Astrocyte of the cerebellum (primary cell): ENCODE measurements at regions not wholly inside any gene's neighbourhood (a gene's known extent, or its start where the extent isn't known, plus 50 kb on each side); places are given as distances from the start of the nearest gene placed in this dataset.
A peak's percentile ranks its signal among the peaks of the same experiment; 100 is the strongest.

Experiments used
- DNase-seq: peaks from one replicate; pipeline ENCODE4 v3.0.0-alpha.2; 2011; ENCODE audit warnings: low read depth
- H3K4me3 ChIP-seq: 2 replicates; pipeline ENCODE4 v1.5.1; 2011; ENCODE audit warnings: mild to moderate bottlenecking, low read depth, low read length, moderate library complexity
- in situ Hi-C: cut with HindIII; loops from 2 replicates; pipeline ENCODE4 v1.10.0; 2017; ENCODE audit warnings: low sequenced_read_pairs
- TF ChIP-seq, protein P1 (sequence below): IDR thresholded peaks from 2 replicates; pipeline ENCODE4 v1.5.1; 2012; ENCODE audit warnings: low read length, low read depth, moderate library complexity, mild to moderate bottlenecking; ENCODE audit errors: missing control alignments

DNA sequence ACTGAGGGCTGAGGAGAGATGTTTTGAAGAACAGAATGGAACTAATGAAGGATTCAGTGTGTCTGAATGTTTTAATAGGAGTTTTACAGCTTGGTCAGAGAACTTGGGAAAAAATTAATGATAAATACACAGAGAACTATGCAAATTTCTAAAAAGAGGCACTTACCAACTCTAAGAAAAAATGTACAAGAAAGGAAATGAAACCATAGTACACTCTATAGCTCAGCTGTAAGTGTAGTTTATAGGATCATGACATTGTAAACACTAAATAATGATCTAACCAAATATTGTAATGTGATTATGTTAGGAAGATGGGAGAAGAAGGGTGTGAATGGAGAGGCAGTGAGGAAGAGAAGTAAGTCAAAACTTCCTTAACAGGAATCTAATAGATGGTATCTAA is 205.2 kb downstream of the SEC61B start:
- in situ Hi-C loops = no loop called here
- no peak overlapping the region for H3K4me3 ChIP-seq
- TF ChIP-seq, protein P1, sequence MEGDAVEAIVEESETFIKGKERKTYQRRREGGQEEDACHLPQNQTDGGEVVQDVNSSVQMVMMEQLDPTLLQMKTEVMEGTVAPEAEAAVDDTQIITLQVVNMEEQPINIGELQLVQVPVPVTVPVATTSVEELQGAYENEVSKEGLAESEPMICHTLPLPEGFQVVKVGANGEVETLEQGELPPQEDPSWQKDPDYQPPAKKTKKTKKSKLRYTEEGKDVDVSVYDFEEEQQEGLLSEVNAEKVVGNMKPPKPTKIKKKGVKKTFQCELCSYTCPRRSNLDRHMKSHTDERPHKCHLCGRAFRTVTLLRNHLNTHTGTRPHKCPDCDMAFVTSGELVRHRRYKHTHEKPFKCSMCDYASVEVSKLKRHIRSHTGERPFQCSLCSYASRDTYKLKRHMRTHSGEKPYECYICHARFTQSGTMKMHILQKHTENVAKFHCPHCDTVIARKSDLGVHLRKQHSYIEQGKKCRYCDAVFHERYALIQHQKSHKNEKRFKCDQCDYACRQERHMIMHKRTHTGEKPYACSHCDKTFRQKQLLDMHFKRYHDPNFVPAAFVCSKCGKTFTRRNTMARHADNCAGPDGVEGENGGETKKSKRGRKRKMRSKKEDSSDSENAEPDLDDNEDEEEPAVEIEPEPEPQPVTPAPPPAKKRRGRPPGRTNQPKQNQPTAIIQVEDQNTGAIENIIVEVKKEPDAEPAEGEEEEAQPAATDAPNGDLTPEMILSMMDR = no peak
- DNase-seq = no peak

DNA sequence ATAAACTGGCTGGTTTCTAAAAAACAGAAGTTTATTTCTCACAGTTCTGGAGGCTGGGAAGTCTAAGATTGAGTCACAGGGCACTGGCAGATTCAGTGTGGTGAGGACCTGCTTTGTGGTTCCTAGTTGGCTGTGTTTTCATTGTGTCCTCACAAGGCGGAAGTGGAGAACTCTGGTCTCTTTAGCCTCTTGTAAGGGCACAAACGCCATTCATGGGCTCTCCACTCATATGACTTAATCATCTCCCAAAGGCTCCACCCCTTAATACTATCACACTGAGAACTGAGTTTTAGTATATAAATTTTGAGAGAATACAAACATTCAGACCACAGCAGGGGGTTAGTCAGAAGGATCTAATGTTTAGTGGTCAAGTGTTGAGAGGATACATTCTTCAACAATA is 208.2 kb downstream of the SEC61B start:
- TF ChIP-seq, protein P1 = no peak
- in situ Hi-C loops = no loop called here
- no peak overlapping the region for H3K4me3 ChIP-seq
- DNase-seq = no peak

DNA sequence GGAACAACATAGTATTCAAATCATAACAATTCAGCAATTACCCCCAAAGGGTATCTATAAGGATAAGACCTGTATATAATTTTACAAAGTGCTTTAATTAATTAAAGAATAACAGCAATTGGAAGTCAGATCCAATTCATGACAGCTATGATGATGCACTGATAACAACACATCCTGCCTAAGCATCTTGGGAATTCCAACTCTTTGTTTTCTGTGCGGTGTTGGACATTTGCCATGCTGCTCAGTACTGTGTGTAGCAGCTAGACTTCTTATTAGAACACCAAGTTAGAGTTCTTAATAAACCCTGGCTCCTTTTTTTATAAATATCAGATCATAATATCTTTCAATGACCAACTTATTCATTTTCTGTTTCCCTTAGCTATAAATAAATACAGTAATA is 209.0 kb downstream of the SEC61B start:
- in situ Hi-C loops = no loop called here
- H3K4me3 ChIP-seq = no peak overlapping the region
- DNase-seq = peak; percentile 49
- TF ChIP-seq, protein P1 = no peak

DNA sequence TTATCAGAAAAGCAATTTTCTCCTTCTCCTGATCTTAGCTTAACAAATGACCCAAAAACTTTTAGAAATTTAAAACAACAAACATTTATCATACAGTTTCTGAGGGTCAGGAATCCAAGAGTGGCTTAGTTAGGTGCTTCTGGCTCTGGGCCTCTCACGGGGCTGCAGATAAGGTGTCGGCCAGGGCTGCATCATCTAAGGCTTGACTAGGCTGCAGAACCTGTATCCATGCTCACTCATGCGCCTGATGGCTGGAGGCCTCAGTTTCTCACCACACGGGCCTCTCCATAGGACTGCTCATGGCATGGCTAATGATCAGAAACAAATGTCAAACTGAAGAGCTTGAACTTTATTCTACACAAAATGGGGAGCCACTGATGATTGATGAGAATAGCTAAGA is 210.0 kb downstream of the SEC61B start:
- TF ChIP-seq, protein P1 = no peak
- in situ Hi-C loops = no loop called here
- no peak overlapping the region for H3K4me3 ChIP-seq

DNA sequence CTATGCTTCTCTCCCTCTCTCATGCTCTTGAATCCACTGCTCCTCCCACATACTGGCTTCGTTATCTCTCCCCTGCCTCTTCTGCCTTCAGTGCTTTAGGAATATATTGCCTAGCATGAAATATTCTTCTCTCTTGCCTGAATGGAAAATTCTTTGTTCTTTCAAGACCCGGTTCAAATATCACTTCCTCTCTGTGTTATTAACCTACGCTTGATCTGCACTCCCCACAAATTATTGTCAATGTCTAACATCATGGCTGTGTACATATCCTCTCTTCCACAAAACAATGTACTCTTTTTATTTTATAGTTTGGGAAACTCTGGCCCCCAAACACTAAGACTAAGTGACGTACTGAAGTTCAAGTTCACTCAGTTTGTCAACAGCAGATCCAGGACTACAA is 211.0 kb downstream of the SEC61B start:
- TF ChIP-seq, protein P1 = no peak
- in situ Hi-C loops = no loop called here

More for the DNA sequence above, 210.0 kb downstream of the SEC61B start:
- DNase-seq = no peak

DNA sequence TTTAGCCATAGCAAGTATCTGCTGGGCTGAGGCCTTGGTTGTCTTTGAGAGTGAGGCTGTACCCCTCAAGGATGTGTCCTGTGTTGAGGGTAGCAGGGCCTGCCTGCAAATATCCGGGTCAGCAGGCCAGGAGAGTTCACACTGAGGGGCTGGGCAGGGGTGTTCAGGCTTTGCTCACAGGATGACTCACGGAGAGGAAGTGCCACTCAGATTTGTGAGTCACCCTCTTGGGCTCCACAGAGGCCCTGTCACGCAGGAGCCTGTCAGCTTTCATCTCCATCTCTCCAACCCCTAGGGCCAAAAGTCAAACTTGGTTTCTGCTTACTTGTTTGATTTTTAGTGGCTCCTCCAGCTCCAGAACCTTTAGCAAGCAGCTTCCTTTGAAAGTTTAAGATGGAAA is 211.5 kb downstream of the SEC61B start:
- in situ Hi-C loops = no loop called here
- DNase-seq = no peak
- TF ChIP-seq, protein P1 = no peak
- no peak overlapping the region for H3K4me3 ChIP-seq

More for the DNA sequence above, 211.0 kb downstream of the SEC61B start:
- no peak for DNase-seq
- no peak overlapping the region for H3K4me3 ChIP-seq

DNA sequence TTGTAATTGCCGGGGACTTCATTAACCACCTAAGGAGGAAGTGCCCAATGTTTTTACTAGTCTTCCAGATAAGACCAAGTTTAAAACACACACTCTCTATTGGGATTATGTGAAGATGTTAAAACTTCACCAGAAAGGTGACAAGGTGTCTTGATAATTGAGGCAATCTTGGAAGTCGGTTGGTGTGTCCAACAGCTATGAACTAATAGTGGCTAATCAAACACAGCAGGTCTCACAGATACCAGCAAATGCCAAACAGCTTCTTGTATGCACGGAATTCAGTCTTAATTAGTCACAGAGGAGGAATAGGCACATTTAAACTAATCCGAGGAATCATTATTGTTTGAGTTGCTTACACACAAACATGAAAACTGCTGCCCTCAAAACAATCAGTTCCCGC is 214.5 kb downstream of the SEC61B start:
- TF ChIP-seq, protein P1 = no peak
- in situ Hi-C loops = no loop called here
- no peak for DNase-seq
- no peak overlapping the region for H3K4me3 ChIP-seq
